Astrocyte of the cerebellum (primary cell): ENCODE measurements at regions not wholly inside any gene's neighbourhood (a gene's known extent, or its start where the extent isn't known, plus 50 kb on each side); places are given as distances from the start of the nearest gene placed in this dataset.
A peak's percentile ranks its signal among the peaks of the same experiment; 100 is the strongest.
"Not testable (repeated sequence)": the region's sequence is repeated elsewhere in the genome, so short reads cannot be mapped to it uniquely, and the experiment has no call there.

Experiments used
- DNase-seq: peaks from one replicate; pipeline ENCODE4 v3.0.0-alpha.2; 2011; ENCODE audit warnings: low read depth
- H3K4me3 ChIP-seq: 2 replicates; pipeline ENCODE4 v1.5.1; 2011; ENCODE audit warnings: mild to moderate bottlenecking, low read depth, low read length, moderate library complexity
- in situ Hi-C: cut with HindIII; loops from 2 replicates; pipeline ENCODE4 v1.10.0; 2017; ENCODE audit warnings: low sequenced_read_pairs
- TF ChIP-seq, protein P1 (sequence below): IDR thresholded peaks from 2 replicates; pipeline ENCODE4 v1.5.1; 2012; ENCODE audit warnings: low read length, low read depth, moderate library complexity, mild to moderate bottlenecking; ENCODE audit errors: missing control alignments

GRCh38 chr5:36507332-36507952, 99.0 kb upstream of the SLC1A3 start:
- TF ChIP-seq, protein P1, sequence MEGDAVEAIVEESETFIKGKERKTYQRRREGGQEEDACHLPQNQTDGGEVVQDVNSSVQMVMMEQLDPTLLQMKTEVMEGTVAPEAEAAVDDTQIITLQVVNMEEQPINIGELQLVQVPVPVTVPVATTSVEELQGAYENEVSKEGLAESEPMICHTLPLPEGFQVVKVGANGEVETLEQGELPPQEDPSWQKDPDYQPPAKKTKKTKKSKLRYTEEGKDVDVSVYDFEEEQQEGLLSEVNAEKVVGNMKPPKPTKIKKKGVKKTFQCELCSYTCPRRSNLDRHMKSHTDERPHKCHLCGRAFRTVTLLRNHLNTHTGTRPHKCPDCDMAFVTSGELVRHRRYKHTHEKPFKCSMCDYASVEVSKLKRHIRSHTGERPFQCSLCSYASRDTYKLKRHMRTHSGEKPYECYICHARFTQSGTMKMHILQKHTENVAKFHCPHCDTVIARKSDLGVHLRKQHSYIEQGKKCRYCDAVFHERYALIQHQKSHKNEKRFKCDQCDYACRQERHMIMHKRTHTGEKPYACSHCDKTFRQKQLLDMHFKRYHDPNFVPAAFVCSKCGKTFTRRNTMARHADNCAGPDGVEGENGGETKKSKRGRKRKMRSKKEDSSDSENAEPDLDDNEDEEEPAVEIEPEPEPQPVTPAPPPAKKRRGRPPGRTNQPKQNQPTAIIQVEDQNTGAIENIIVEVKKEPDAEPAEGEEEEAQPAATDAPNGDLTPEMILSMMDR = peak; percentile 82
- H3K4me3 ChIP-seq = no peak overlapping the region
- DNase-seq = peak; percentile 63
- in situ Hi-C loops = loop anchor here (25.0 kb wide), 1 partner anchor 95 kb away; no protein-coding TSS in a partner anchor

GRCh38 chr5:36508331-36508730, 98.1 kb upstream of the SLC1A3 start:
- not testable (repeated sequence) for H3K4me3 ChIP-seq, DNase-seq
- in situ Hi-C loops = loop anchor here (25.0 kb wide), 1 partner anchor 96 kb away; no protein-coding TSS in a partner anchor

DNA sequence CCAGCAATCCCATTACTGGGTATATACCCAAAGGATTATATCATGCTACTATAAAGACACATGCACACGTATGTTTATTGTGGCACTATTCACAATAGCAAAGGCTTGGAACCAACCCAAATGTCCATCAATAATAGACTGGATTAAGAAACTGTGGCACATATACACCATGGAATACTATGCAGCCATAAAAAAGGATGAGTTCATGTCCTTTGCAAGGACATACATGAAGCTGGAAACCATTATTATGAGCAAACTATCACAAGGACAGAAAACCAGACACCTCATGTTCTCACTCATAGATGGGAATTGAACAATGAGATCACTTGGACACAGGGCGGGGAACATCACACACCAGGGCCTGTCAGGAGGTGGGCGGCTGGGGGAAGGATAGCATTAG, 92.8 kb upstream of the SLC1A3 start:
- in situ Hi-C loops = loop anchor here (25.0 kb wide), 1 partner anchor 101 kb away; no protein-coding TSS in a partner anchor
- DNase-seq, H3K4me3 ChIP-seq: not testable (repeated sequence)

GRCh38 chr5:36519881-36520280, 86.5 kb upstream of the SLC1A3 start:
- H3K4me3 ChIP-seq = no peak overlapping the region
- in situ Hi-C loops = loop anchor here (25.0 kb wide), 1 partner anchor 108 kb away; no protein-coding TSS in a partner anchor
- TF ChIP-seq, protein P1 = no peak
- no peak for DNase-seq

DNA sequence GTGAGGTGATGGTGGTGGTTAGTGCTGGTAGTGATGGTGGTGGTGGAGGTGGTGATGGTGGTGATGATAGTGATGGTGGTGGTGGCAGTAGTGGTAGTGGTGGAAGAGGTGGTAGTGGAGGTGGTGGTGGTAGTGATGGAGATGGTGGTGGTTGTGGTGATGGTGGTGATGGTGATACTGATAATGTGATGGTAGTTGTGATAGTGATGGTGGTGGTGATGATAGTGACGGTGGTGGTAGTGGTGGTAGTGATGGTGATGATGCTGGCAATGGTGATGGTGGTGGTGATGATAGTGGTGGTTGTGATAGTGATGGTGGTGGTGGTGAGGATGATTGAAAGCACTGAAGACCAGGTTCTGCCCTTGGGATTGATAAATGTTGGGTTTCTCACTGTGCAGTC, 85.2 kb upstream of the SLC1A3 start:
- no peak for DNase-seq
- no peak overlapping the region for H3K4me3 ChIP-seq
- in situ Hi-C loops = loop anchor here (25.0 kb wide), 1 partner anchor 109 kb away; no protein-coding TSS in a partner anchor
- TF ChIP-seq, protein P1 = no peak

DNA sequence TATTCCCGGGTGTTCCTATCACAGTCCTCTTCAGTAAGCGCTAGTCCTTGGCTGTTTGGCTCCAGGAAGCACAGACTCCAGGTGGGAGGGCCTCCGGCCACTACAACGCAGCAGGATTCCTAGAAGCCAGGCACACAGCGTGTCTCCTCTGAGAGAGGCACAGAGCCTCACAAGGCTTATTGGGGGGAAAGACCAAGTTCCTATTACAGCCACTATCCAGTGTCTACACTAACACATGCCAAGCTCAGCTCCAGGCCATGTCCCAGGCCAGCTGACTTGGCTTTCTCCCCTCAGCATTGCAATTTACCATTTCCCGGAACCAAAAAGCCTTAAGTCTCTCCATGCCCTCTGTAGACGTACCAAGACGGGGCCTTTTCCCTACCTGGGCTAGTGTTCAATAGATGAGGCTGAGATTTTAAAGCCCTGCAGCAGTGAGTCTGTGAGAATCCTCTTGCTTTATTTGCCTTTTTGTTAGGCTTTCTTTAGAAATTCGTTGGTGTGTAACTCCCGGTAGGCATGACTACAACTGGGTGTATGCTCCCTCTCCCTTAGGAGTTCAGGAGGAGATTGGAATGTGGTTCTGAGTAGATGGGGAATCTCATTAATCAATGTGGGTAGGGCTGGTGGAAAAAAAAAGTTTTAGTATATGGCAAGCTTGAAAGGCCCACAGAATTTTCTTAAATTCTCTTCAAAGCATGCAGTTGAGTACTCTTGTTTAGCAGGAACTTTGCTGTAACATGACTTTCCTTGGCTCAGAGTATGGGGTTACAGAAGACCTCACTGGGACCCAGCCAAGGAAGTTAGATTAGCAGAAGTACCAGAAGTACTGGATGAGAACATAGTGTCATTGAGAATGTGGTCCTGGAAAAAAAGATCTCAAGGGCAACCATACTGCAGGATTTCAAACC, 84.3 kb upstream of the SLC1A3 start:
- DNase-seq = no peak
- TF ChIP-seq, protein P1 = no peak
- H3K4me3 ChIP-seq = no peak overlapping the region
- in situ Hi-C loops = loop anchor here (25.0 kb wide), 1 partner anchor 110 kb away; no protein-coding TSS in a partner anchor

GRCh38 chr5:36522746-36523065, 83.7 kb upstream of the SLC1A3 start:
- H3K4me3 ChIP-seq = no peak overlapping the region
- TF ChIP-seq, protein P1 = no peak
- DNase-seq = no peak
- in situ Hi-C loops = loop anchor here (25.0 kb wide), 1 partner anchor 110 kb away; no protein-coding TSS in a partner anchor
